ENCODE measurements at regions not wholly inside any gene's neighbourhood (a gene's known extent, or its start where the extent isn't known, plus 50 kb on each side); places are given as distances from the start of the nearest gene placed in this dataset.

- no peak for TF ChIP-seq GATA2 (IDR thresholded peaks at IDR 0.05; ENCODE audit: low read depth, low read length)
- TF ChIP-seq GATA3 (IDR thresholded peaks at IDR 0.05; ENCODE audit: low read depth, low read length): no peak
Measured at GRCh38 chr11:93952082-93952780, 68.9 kb upstream of the HEPHL1 start.

All from SH-SY5Y (cell line).